Stimulated activated CD4-positive, alpha-beta T cell treated with anti-CD3 and anti-CD28 coated beads, Interleukin-4, amount 100 ng/mL, for 1 hour (primary cell): ENCODE measurements at regions not wholly inside any gene's neighbourhood (a gene's known extent, or its start where the extent isn't known, plus 50 kb on each side); places are given as distances from the start of the nearest gene placed in this dataset.

Source experiments
- DNase-seq: peaks from one replicate; pipeline ENCODE4 v3.0.0-alpha.2; 2020

- no peak for DNase-seq
Observed at GRCh38 chr6:210778-211374, 81.4 kb upstream of the DUSP22 start.

GRCh38 chr6:211871-212497, 80.3 kb upstream of the DUSP22 start:
- no peak for DNase-seq

- DNase-seq, result no peak
Observed at GRCh38 chr6:213284-213683, 79.0 kb upstream of the DUSP22 start.

- no peak for DNase-seq
Observed at GRCh38 chr6:214428-214827, 77.9 kb upstream of the DUSP22 start.

GRCh38 chr6:215335-216034, 76.8 kb upstream of the DUSP22 start:
- peak; percentile 70 for DNase-seq

GRCh38 chr6:217048-217659, 75.1 kb upstream of the DUSP22 start:
- peak; percentile 41 for DNase-seq

- no peak for DNase-seq
Observed at GRCh38 chr6:218153-219018, 73.9 kb upstream of the DUSP22 start.

- DNase-seq, result no peak
Observed at GRCh38 chr6:219019-219570, 73.2 kb upstream of the DUSP22 start.

- no peak for DNase-seq
Observed at GRCh38 chr6:219641-220198, 72.6 kb upstream of the DUSP22 start.

GRCh38 chr6:220312-220711, 72.0 kb upstream of the DUSP22 start:
- no peak for DNase-seq

- DNase-seq, result no peak
Observed at GRCh38 chr6:220721-221475, 71.4 kb upstream of the DUSP22 start.

- DNase-seq, result no peak
Observed at GRCh38 chr6:221531-222349, 70.5 kb upstream of the DUSP22 start.

- DNase-seq, result no peak
Observed at GRCh38 chr6:222468-222867, 69.8 kb upstream of the DUSP22 start.

- no peak for DNase-seq
Observed at GRCh38 chr6:223136-223535, 69.2 kb upstream of the DUSP22 start.

- peak; percentile 37 for DNase-seq
Observed at GRCh38 chr6:223763-224162, 68.5 kb upstream of the DUSP22 start.

- DNase-seq, result no peak
Observed at GRCh38 chr6:224350-224749, 67.9 kb upstream of the DUSP22 start.

GRCh38 chr6:225121-225721, 67.1 kb upstream of the DUSP22 start:
- DNase-seq, result peak; percentile 71

GRCh38 chr6:225907-226306, 66.4 kb upstream of the DUSP22 start:
- DNase-seq, result no peak

- no peak for DNase-seq
Observed at GRCh38 chr6:226516-227073, 65.7 kb upstream of the DUSP22 start.
